B cell (primary cell): ENCODE measurements at regions not wholly inside any gene's neighbourhood (a gene's known extent, or its start where the extent isn't known, plus 50 kb on each side); places are given as distances from the start of the nearest gene placed in this dataset.

ENCODE experiments used
- ATAC-seq: fragments of 200-7000 bp; cut with Tn5 transposase; one replicate; pipeline ENCODE4 v1.10.0; 2021; ENCODE audit warnings: low read depth, mild to moderate bottlenecking, moderate number of reproducible peaks, moderate library complexity
- CTCF ChIA-PET: fragments of 350-600 bp; sonication (Branson Sonifier 250); formaldehyde crosslinking; loops from one replicate; lab custom pipeline; 2021; ENCODE audit warnings: antibody characterized with exemption, inconsistent platforms; lab: Charles Lee
- POLR2A ChIA-PET: fragments of 350-600 bp; sonication (Branson Sonifier 250); formaldehyde crosslinking; loops from one replicate; lab custom pipeline; 2021; ENCODE audit warnings: antibody characterized with exemption; lab: Charles Lee
- DNase-seq: peaks from one replicate; pipeline ENCODE4 v3.0.0; 2013
- H2AFZ ChIP-seq: 2 replicates; pipeline ENCODE4 v1.6.1; 2012; ENCODE audit warnings: mild to moderate bottlenecking, low read depth, low read length; ENCODE audit not compliant: insufficient read depth, poor library complexity, severe bottlenecking
- H3K27ac ChIP-seq, 2 donors: 1 replicate in 1 of 2; 2 replicates in 1 of 2; pipeline ENCODE4 v1.5.1; 2012 to 2013; ENCODE audit warnings: low read length in 2 of 2, mild to moderate bottlenecking in 2 of 2, moderate library complexity in 1 of 2
- H3K27me3 ChIP-seq, 4 experiments: fragments of 200-600 bp in 1 of 4; sonication (generic) in 1 of 4; replicated peaks in 1 of 4; 1 replicate in 2 of 4; 2 replicates in 2 of 4; pipeline versions ENCODE4 v1.6.1 to v1.7.0; 2013 to 2016; ENCODE audit warnings: low read length in 3 of 4, mild to moderate bottlenecking in 2 of 4, mixed read lengths in 1 of 4, moderate library complexity in 1 of 4; ENCODE audit not compliant: insufficient read depth in 4 of 4, control insufficient read depth in 3 of 4; ENCODE audit errors: control extremely low read depth in 1 of 4
- H3K36me3 ChIP-seq, 2 experiments: replicated peaks in 1 of 2; 1 replicate in 1 of 2; 2 replicates in 1 of 2; pipeline versions ENCODE4 v1.6.1 to v1.7.1; 2013; ENCODE audit warnings: low read length in 1 of 2; ENCODE audit not compliant: insufficient read depth in 2 of 2, control insufficient read depth in 1 of 2; ENCODE audit errors: control extremely low read depth in 1 of 2, extremely low read depth in 1 of 2
- H3K4me1 ChIP-seq, 2 donors: fragments of 200-600 bp in 1 of 2; sonication (generic) in 1 of 2; 1 replicate in 1 of 2; 2 replicates in 1 of 2; pipeline versions ENCODE4 v1.5.1 to v1.6.1; 2013 to 2017; ENCODE audit warnings: low read length in 2 of 2; ENCODE audit not compliant: control insufficient read depth in 2 of 2, insufficient read depth in 2 of 2
- H3K4me2 ChIP-seq: replicated peaks from 2 replicates; pipeline ENCODE3; 2012; ENCODE audit warnings: mild to moderate bottlenecking, low read depth, low read length; ENCODE audit not compliant: poor library complexity, severe bottlenecking
- H3K4me3 ChIP-seq, 5 experiments: fragments of 200-600 bp in 1 of 5; sonication (generic) in 1 of 5; 1 replicate in 3 of 5; 2 replicates in 2 of 5; pipeline versions ENCODE4 v1.5.1 to v1.7.0; 2011 to 2016; ENCODE audit warnings: low read length in 4 of 5, mild to moderate bottlenecking in 4 of 5, low read depth in 2 of 5, control low read depth in 1 of 5, moderate library complexity in 1 of 5; ENCODE audit not compliant: insufficient read depth in 1 of 5; ENCODE audit errors: control extremely low read depth in 1 of 5, extremely low read depth in 1 of 5
- H3K79me2 ChIP-seq: fragments of 200-600 bp; sonication (generic); one replicate; pipeline ENCODE4 v1.6.0; 2016; ENCODE audit warnings: low read length; ENCODE audit not compliant: control insufficient read depth, insufficient read depth
- H3K9ac ChIP-seq: fragments of 200-600 bp; sonication (generic); 2 replicates; pipeline ENCODE4 v1.6.1; 2017; ENCODE audit warnings: mild to moderate bottlenecking, low read length, moderate library complexity
- H3K9me3 ChIP-seq, 3 donors: one replicate each; pipeline versions ENCODE4 v1.6.1 to v1.7.1; 2013; ENCODE audit warnings: low read length in 2 of 3; ENCODE audit not compliant: control insufficient read depth in 2 of 3, insufficient read depth in 1 of 3; ENCODE audit errors: control extremely low read depth in 1 of 3
- H4K20me1 ChIP-seq: 2 replicates; pipeline ENCODE4 v1.6.0; 2012; ENCODE audit warnings: mild to moderate bottlenecking, low read length; ENCODE audit not compliant: insufficient read depth, control insufficient read depth, poor library complexity, severe bottlenecking
- H3K27ac Mint-ChIP-seq: one replicate; pipeline ENCODE4 v1.8.0; 2021; ENCODE audit warnings: mixed read lengths
- H3K27me3 Mint-ChIP-seq: one replicate; pipeline ENCODE4 v1.8.0; 2021; ENCODE audit warnings: mixed read lengths
- H3K4me1 Mint-ChIP-seq: one replicate; pipeline ENCODE4 v1.8.0; 2021; ENCODE audit warnings: mixed read lengths
- H3K4me3 Mint-ChIP-seq: one replicate; pipeline ENCODE4 v1.8.0; 2021; ENCODE audit warnings: mixed read lengths
- H3K9me3 Mint-ChIP-seq: one replicate; pipeline ENCODE4 v1.8.0; 2022; ENCODE audit warnings: mixed read lengths; ENCODE audit not compliant: insufficient read depth
- EZH2 ChIP-seq: IDR thresholded peaks from 2 replicates; pipeline ENCODE4 v1.6.1; 2012; ENCODE audit warnings: borderline replicate concordance, low read depth, mild to moderate bottlenecking, moderate library complexity, low read length; ENCODE audit not compliant: insufficient read depth, poor library complexity, severe bottlenecking
- WGBS: methylation state at CpG from one replicate; pipeline ENCODE4 v1.1.5; 2013; ENCODE audit warnings: missing lambda C conversion rate; ENCODE audit not compliant: insufficient coverage; 5-methylcytosine and 5-hydroxymethylcytosine counted together
- intact Hi-C: fragments of 100-400 bp; cut with micrococcal nuclease; formaldehyde crosslinking; loops from one replicate; pipeline ENCODE4 v1.10.0; 2022
- TF ChIP-seq, protein P1 (sequence below): fragments of 200-600 bp; IDR thresholded peaks from one replicate; pipeline ENCODE4 v1.8.0; 2022; ENCODE audit warnings: antibody characterized with exemption, mild to moderate bottlenecking

DNA sequence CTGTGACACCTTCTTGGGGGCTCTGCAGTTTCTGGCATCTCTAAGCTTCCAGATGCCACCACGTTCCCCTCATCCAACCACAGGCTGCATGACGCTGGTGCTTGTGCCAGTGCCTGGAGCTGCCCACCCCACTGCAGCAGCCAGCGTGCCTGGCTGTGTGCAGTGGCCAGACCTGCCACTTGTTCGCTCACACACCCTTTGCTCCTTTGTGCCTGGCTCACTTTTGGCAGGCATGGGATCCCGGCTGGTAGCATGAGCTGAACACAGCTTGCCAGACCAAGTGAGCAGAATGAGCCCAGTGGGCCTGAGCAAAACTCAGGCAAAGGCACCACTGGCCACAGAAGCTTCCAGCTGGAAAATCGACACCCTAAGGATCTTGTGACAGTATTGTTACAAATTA is 562.9 kb upstream of the ACO1 start:
- Histone ChIP-seq H3K36me3 (no peaks in the 10 kb centered on the region), H3K9ac (no peak overlapping the region), H3K27ac (no peak overlapping the region), H3K27me3 (no peaks in the 10 kb centered on the region), H3K4me3 (no peak overlapping the region), H4K20me1 (no peaks in the 10 kb centered on the region), H3K4me2 (no peak overlapping the region), H3K9me3 (peaks cover 0 to 13% (median 0%) of the 10 kb centered on the region in 3 donors), H3K4me1 (no peaks in the 10 kb centered on the region), H3K79me2 (no peaks in the 10 kb centered on the region), H2AFZ (no peak overlapping the region)
- intact Hi-C loops = no loop called here
- TF ChIP-seq EZH2 = no peak
- TF ChIP-seq, protein P1, sequence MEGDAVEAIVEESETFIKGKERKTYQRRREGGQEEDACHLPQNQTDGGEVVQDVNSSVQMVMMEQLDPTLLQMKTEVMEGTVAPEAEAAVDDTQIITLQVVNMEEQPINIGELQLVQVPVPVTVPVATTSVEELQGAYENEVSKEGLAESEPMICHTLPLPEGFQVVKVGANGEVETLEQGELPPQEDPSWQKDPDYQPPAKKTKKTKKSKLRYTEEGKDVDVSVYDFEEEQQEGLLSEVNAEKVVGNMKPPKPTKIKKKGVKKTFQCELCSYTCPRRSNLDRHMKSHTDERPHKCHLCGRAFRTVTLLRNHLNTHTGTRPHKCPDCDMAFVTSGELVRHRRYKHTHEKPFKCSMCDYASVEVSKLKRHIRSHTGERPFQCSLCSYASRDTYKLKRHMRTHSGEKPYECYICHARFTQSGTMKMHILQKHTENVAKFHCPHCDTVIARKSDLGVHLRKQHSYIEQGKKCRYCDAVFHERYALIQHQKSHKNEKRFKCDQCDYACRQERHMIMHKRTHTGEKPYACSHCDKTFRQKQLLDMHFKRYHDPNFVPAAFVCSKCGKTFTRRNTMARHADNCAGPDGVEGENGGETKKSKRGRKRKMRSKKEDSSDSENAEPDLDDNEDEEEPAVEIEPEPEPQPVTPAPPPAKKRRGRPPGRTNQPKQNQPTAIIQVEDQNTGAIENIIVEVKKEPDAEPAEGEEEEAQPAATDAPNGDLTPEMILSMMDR = no peak
- DNase-seq = no peak
- WGBS = 78% methylated on average over 5 of the region's 6 CpGs
- Mint-ChIP-seq H3K27ac (no peak overlapping the region), H3K27me3 (no peaks in the 10 kb centered on the region), H3K4me1 (no peaks in the 10 kb centered on the region), H3K9me3 (no peaks in the 10 kb centered on the region), H3K4me3 (no peak overlapping the region)
- ChIA-PET CTCF (no interaction called here), POLR2A (no interaction called here)
- no peak for ATAC-seq

DNA sequence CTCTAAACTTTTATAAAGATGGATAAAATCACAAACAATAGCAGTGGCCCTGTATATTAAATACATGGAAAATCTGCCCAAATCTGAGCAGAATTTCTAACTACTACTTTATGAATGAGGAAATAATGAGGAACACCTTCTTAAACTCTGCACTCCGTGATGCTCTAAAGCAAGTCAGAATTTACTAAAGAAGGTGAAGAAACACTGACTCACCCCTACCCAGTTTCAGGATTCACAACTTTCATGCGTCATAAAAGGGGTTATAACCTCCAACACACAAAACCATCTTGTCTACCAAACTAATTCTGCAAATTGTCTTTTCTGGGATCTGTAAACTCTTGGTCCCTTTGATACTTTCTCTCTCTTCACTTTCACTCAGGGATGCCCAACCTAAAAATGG is 561.1 kb upstream of the ACO1 start:
- Mint-ChIP-seq H3K4me3 (no peak overlapping the region), H3K27ac (no peak overlapping the region), H3K9me3 (no peaks in the 10 kb centered on the region), H3K27me3 (no peaks in the 10 kb centered on the region), H3K4me1 (no peaks in the 10 kb centered on the region)
- ATAC-seq (no peak), DNase-seq (no peak)
- POLR2A ChIA-PET = no interaction called here
- Histone ChIP-seq H3K36me3 (no peaks in the 10 kb centered on the region), H3K4me2 (no peak overlapping the region), H3K9ac (no peak overlapping the region), H3K27me3 (no peaks in the 10 kb centered on the region), H2AFZ (no peak overlapping the region), H3K27ac (no peak overlapping the region), H4K20me1 (no peaks in the 10 kb centered on the region), H3K4me1 (no peaks in the 10 kb centered on the region), H3K4me3 (no peak overlapping the region), H3K9me3 (peaks cover 0 to 13% (median 0%) of the 10 kb centered on the region in 3 donors), H3K79me2 (no peaks in the 10 kb centered on the region)
- 90% methylated on average over 2 of the region's 2 CpGs for WGBS
- CTCF ChIA-PET = no interaction called here
- TF ChIP-seq, protein P1 = no peak
- TF ChIP-seq EZH2 = no peak
- intact Hi-C loops = no loop called here
